Panc1 (cell line): ENCODE measurements at regions not wholly inside any gene's neighbourhood (a gene's known extent, or its start where the extent isn't known, plus 50 kb on each side); places are given as distances from the start of the nearest gene placed in this dataset.
A peak's percentile ranks its signal among the peaks of the same experiment; 100 is the strongest.

Experiments
- POLR2AphosphoS5 ChIP-seq: IDR thresholded peaks from 2 replicates; pipeline ENCODE4 v1.6.1; 2012; ENCODE audit warnings: mild to moderate bottlenecking, low read depth, low read length, moderate library complexity
- REST ChIP-seq, 2 experiments: IDR thresholded peaks; 2 replicates each; pipeline ENCODE4 v1.6.1; 2011 to 2012; ENCODE audit warnings: low read depth in 2 of 2, control low read depth in 1 of 2, low read length in 1 of 2, mild to moderate bottlenecking in 1 of 2, moderate library complexity in 1 of 2; ENCODE audit not compliant: insufficient read depth in 1 of 2
- SIN3A ChIP-seq: IDR thresholded peaks from 2 replicates; pipeline ENCODE4 v1.6.1; 2012; ENCODE audit warnings: low read depth, mild to moderate bottlenecking, low read length, moderate library complexity, borderline replicate concordance; ENCODE audit not compliant: insufficient read depth
- TCF7L2 ChIP-seq: IDR thresholded peaks from 2 replicates; pipeline ENCODE4 v1.6.1; 2011; ENCODE audit warnings: mild to moderate bottlenecking, low read depth, low read length, inconsistent platforms
- TF ChIP-seq, protein P1 (sequence below): fragments of 450-650 bp; IDR thresholded peaks from 2 replicates; pipeline ENCODE4 v1.5.1; 2017; ENCODE audit warnings: mild to moderate bottlenecking

DNA sequence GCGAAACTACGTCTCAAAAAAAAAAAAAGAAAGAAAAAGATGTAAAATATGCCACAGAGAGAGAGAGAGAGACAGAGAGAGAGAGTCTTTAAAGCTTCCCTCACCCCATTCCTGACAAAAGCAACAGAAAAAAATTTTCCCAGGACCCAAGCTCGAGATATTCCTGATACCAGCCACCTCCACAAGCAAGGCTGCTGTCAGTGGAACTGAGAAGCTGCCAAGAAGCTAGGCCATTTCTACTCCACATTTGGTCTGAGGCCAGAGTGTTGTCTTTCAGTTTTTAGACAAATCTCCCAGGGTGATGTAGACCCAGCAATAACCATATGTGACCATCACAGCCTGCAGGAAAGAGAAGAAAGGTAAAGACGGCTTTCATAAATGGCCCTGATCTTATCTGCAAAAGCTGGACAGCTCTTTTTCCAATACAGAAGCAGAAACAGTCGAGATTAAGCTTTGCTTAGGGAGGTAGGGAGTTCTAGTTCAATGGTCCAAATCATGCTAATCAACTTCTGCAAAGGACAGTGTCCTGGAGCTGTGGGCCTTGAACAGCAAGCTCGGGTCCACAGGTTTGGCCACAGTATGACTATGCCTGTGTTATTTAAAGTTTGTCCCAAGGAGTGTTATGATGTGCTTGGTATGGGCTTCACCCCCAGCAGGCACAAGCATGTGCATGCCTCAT, 130.3 kb upstream of the NUDT4 start:
- TF ChIP-seq POLR2AphosphoS5 (no peak), REST (IDR thresholded peaks at IDR 0.05; ENCODE audit: insufficient read depth in 1 of 2, low read depth in 2 of 2, low read length in 1 of 2) (0 out of 4 replicates have a peak, but pooled peaks of 1 of the 2 experiments have one; percentile 36), SIN3A (no peak), TCF7L2 (no peak)
- TF ChIP-seq, protein P1, sequence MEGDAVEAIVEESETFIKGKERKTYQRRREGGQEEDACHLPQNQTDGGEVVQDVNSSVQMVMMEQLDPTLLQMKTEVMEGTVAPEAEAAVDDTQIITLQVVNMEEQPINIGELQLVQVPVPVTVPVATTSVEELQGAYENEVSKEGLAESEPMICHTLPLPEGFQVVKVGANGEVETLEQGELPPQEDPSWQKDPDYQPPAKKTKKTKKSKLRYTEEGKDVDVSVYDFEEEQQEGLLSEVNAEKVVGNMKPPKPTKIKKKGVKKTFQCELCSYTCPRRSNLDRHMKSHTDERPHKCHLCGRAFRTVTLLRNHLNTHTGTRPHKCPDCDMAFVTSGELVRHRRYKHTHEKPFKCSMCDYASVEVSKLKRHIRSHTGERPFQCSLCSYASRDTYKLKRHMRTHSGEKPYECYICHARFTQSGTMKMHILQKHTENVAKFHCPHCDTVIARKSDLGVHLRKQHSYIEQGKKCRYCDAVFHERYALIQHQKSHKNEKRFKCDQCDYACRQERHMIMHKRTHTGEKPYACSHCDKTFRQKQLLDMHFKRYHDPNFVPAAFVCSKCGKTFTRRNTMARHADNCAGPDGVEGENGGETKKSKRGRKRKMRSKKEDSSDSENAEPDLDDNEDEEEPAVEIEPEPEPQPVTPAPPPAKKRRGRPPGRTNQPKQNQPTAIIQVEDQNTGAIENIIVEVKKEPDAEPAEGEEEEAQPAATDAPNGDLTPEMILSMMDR = no peak
